GM18499 (cell line): ENCODE measurements at regions not wholly inside any gene's neighbourhood (a gene's known extent, or its start where the extent isn't known, plus 50 kb on each side); places are given as distances from the start of the nearest gene placed in this dataset.

Experiments used
- ATAC-seq: cut with Tn5 transposase; IDR thresholded peaks from one replicate; pipeline ENCODE4 v1.9.1; 2021; ENCODE audit warnings: moderate number of reproducible peaks; ENCODE audit not compliant: insufficient read depth, unreplicated experiment

DNA sequence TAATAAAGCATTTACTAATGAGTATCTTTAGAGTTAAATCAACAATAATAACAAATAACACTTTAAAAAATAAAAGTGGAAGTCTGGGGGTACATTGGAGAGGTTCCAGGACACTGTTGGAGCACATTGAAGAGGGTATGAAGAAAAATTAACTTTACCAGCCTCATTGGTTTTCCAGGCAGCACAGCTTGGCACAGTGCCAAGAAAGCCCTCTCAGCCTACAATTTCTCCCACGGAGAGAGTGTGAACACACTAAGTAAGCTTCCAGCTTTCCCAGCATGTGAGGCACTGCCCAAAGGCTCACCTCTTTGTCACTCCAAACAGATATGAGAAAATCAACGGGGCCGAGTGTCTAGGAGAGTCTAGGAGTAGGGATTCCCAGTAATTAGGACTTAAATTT, 1912.8 kb upstream of the NUDT12 start:
- ATAC-seq, result no peak

DNA sequence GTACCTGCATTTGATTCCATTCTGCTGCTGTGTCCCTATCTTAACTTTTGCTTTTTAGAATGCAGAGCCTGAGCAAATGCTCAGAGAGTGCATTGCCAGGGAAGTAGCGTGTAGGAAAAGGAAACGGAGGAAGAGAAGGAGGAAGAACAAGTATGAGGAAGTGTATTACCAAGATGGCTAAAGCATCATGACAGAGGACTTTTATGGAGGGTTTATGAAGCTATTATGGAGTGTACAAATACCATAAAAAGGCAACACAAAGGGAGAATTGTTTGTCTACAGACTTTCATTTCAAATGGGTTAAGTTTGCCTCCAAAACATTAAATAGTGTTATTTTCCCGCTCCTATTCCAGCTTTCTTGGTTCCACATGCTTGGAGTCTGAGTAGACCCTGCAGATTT, 1899.8 kb upstream of the NUDT12 start:
- no peak for ATAC-seq

DNA sequence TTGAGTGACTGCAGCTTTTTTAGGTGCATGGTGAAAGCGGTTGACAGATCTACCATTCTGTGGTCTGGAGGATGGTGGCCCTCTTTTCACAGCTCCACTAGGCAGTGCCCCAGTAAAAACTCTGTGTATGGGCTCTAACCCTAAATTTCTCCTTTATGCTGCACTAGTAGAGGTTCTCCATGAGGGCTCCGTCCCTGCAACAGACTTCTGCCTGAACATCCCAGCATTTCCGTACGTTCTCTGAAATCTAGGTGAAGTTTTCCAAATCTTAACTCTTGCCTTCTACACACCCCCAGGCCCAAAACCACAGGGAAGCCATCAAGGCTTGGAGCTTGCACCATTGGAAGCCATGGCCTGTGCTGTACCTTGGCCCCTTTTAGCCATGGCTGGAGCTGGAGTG, 1898.1 kb upstream of the NUDT12 start:
- no peak for ATAC-seq

DNA sequence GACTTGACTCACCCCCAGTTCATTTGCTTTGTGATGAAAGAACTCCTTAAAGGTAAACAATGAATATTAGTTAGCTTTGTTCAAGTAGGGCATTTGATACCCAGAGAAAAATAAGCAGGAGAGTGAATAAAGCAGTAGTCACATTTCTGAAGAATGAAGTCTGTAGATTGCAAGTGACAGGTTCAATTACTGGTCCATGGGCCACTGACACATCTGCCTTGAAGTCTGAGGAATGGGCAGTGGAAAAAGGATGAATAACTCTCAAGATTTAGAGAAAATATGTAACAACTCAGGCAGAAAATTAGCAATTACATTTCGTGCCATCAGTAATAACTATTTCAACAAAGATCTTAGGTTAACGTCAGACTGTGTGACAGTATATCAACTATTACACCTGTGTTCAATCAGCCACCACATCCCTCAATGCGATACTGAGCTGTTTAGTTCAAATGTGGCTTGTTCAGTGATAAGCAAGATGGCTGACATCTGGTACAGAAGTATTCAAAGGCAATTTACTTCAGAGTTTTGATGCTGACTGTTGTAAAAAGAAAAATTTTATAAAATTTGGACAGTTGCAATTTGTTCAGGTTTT, 1890.7 kb upstream of the NUDT12 start:
- no peak for ATAC-seq

DNA sequence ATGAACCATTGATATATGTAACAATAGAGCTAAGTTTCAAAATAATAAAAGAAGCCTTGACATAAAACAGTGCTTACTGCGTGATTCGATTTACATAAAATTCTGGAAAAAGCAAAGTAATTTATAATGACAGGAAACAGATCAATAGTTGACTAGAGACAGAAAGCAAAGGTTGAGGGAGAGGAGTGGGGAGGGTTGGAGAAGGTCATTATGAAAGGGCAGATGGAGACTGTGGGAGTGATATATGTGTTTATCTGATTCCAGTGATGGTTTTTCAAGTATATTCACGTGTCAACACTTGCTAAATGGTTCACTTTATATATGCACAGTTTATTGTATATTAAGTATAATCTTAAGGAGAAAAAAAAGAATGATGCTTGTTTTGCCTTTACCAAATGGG, 1885.7 kb upstream of the NUDT12 start:
- no peak for ATAC-seq

DNA sequence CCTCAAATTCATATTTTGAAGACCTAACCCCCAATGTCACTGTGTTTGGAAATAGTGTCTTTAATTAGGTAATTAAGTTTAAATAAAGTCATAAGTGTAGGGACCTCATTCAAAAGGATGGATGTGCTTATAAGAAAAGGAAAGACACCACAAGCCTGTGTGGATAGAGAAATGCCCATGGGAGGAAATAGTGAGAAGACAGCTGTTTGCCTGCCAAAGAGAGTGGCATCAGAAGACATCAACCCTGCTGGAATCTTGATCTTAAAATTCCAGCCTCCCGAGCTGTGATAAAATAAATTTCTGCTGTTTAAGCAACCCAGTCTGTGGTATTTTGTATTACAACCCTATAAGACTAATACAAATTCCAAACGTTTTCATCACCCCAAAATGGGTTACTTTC, 1867.9 kb upstream of the NUDT12 start:
- ATAC-seq, result no peak

DNA sequence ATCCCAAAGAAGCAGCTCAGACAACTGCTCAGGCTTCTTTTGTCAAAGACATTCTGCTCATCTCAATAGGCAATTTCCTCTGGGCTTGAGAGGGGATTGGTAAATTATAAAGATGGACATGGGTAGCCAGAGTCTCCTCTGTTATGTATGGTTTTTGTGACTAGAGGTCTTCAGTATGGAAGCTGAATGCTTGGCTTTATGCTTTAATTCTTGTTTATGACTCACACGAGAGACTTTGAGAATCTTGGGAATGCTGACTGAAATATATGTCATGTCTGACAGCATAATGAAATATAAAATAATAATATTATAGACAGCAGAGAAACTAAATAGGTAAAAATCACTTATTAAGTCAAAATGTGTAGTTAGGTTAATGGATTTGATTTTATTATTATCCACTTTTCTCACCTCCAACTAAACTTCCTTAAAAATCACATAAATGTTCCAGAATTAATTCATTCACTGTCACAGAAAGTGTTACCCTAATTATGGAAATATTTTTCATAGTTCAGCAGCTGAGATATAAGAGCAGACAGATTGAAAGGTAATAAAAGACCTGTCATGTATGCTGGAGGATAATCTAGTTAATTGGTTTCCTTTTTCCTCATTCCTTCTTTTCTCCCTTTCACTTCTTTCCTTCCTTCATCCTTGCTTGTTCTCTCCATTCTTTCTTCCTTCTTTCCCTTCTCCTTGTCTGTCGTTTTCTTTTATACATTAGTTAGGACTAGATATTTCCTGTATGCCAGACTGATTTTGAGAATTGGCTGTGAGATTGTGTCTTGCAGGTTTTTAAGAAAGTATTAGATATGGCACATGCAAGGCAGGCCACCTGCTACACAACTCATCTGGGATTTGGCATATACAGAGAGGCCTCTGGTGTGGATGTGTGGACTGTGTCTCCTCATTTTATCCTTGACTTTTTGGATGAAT, 1866.1 kb upstream of the NUDT12 start:
- no peak for ATAC-seq

DNA sequence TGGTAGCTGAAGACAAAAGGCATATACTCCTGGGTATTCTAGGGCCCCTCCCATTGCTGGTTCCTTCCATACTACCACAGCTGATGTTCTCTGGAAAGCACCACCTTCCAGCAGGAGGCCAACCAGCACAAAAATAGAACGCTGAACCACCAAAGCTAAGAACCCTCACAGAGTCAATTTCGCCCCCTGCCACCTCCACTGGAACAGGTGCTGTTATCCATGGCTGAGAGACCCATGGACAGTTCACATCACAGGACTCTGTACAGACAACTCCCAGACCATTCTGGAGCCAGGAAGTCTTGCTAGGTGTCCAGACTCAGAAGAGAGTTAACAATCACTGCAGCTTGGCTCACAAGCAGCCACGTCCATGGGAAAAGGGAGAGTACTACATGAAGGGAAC, 1851.5 kb upstream of the NUDT12 start:
- no peak for ATAC-seq

DNA sequence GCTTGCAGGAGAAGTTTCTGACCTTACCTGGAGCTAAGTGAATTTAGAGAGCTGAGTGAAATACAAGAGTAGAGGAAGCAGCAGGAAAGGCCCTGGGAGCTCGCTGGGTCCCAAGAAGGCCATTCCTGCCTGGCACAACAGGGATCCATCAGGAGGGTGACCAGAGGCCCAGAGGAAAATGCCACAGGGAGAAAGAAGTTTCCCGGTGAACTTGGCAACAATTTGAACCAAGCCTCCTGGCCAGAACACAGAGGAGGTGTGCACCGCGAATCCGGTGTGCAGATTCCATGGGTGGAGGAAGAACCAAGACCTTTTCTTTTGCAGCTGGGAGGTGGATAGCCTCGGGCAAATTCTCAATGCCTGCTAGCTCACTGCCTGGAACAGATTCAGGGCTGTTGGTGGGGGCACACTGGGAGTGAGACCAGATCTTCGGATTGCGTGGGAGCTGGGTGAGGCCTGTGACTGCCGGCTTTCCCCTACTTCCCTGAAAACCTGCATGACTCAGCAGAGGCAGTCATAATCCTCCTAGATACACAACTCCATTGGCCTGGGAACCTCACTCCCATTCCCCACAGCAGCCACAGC, 1850.9 kb upstream of the NUDT12 start:
- no peak for ATAC-seq

DNA sequence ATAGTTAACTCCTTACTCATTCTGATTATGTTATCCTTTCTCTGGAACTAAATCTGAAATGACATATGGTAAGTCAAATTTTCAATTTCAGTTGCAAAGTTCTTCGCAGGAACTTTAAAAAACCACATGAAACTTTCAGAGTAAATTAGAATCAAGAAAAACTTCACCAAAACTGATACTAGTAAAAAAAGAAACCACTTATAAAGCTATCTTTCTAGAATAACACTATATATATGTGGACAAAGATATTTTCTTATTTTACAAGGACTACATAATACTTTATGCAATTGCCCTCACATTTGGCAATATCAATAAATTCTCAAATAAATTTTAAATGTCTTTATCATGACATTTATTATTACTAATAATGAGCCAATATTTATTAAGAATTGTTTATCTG, 1847.1 kb upstream of the NUDT12 start:
- ATAC-seq, result no peak

DNA sequence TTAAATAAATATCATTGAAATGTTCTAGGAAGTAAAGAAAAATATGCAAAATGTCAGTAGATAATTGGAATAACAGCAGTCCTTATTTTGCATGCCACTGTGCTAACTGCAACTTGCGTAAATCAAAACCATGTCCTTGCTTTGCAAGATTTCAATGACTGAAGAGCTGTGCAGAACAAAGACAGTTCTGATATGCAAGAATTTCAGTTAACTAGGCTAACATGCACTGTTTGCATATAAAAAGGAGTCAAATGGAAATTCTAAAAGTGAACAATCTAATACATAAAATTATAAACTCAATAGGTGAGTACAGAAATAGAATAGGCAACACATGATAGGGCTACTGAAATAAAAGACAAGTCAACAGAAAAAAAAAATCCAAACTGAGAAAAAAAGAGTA, 1844.6 kb upstream of the NUDT12 start:
- ATAC-seq, result no peak

DNA sequence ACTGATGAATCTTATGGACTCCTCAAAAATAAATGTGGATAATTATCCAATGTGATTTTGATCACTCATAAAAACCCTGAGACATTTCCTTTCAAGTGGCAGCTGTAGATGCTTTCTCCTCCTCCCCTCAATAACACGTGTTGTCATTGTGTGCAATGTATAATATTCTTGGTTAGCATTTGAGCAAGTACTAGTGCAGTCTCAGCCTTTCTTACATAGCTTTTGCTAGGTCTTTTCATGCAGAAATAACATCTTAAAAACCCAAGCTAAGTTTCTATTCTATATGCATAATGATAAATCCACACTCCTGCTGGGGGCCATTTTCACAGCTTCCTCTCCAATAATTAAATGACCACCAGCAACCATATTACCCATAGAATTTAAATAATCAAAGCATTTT, 1835.2 kb upstream of the NUDT12 start:
- ATAC-seq, result no peak

DNA sequence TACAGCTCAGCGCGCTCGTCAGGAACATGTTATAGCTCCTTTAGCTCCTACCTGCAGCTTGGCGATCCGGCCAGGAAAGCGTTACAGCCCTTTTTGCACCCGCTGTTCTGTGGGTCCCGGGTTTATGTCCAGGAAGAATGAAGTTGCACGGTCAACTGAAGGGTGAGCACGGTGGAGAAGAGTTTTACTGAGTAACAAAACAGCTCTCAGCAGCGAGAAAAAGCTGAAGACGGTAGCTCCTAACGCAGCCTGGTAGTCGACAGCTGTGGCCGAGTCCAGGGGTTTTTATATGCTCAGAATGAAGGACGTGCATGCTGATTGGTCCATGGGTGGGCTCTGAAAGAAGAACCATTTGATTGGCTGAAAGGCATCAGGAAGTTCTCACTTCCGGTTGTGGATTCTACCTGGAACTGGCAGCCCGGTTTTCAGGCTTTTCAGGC, 1830.1 kb upstream of the NUDT12 start:
- ATAC-seq, result no peak

DNA sequence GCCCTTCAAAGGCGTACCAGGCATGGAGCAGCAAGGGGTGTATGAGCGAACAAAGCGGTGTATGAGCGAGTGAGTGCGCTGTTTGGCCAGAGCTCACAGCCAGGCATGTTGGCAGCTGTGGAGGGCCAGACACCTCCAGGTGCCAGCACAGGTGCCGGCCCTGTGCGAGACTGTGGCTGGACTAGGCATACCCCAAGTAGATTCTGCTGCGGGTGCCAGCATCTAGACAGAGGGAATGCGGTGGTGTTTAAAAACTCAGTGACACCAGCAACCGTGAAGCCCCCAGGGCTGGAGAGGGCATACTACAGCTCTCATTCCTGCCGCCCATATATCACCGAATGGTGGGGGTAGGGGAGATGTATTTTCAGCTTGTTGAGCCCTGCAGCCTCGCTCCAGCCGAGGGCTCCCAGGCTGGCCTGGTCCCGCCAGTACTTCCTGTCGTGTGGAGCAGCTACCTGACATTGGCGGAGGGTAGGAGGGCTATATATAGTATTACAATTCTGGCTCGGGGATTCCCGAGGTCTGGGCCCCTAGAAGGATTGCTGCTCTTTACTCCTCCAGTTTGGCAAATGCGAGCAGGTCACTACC, 1829.6 kb upstream of the NUDT12 start:
- no peak for ATAC-seq

DNA sequence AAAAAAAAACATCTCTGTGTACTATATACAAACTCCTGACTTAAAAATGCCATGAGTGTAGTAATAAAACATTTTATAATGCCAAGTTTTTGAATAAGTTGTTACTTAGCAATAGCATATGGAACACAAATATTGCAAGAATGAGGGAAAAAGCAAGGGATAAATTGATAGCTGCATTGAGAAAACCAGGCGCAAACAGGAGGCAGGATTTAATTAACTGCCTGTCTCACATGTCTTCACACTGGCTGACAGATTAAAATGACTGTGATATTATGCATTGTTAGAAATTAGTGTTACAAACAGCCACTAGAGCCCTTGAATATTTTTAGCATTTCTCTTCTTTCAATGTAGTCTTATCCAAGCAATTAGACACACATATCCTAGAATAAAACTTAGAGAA, 1817.5 kb upstream of the NUDT12 start:
- no peak for ATAC-seq

DNA sequence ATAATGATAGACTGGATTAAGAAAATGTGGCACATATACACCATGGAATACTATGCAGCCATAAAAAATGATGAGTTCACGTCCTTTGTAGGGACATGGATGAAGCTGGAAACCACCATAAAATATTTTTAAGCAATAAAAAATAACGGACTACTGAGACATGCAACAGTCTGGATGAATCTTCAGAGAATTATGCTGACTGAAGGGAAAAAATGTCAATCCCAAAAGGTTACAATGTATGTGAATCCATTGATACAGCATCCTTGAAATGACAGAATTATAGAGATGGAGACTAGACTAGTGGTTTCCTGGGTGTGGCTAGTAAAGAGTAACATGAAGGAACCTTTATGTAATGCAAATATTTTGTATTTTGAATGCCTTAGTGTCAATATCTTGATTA, 1808.6 kb upstream of the NUDT12 start:
- no peak for ATAC-seq

DNA sequence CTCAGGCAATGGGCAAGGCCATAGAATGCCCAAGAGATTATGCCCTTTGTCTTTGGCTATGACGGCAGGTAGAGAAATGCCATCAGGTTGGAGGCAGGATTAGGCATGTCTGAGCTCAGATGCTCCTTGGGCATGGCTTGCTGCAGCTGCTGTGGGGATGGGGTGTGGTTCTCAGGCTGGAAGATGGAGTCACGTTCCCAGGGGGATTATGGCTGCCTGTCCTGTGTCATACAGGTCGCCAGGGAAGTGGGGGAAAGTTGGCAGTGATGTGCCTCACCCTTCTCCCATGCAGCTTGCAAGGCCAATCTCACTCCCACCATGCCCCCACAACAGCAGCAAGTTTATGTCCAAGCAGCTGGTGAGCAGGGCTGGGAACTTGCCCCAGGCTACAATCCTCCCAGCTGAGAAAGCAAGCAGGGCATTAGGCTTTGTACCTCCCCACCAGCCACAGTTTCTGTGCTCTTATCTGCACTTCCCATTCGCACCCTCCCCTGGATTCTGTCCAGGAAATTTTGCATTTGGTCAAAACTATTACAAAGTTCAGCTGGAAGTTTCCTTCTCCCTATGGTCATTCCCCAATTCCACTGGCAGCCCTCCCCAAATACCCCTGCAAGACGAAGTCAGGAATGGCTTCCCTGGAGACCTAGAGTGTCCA, 1788.0 kb upstream of the NUDT12 start:
- ATAC-seq, result no peak

DNA sequence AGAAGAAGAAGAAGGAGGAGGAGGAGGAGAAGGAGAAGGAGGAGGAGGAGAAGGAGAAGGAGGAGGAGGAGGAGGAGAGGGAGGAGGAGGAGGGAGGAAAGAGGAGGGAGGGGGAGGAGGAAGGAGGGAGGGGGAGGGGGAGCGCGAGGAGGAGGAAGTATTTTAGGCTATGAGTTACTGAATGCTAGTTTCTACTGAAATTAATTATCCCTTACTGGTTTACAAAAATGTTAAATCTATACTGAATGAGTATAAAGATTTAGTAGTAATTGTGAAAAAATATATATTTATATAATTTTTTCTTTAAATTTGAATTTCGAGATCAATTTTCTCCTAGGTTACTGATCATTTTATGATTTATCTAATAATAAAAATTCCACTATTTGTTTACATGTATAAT, 1769.0 kb upstream of the NUDT12 start:
- no peak for ATAC-seq

DNA sequence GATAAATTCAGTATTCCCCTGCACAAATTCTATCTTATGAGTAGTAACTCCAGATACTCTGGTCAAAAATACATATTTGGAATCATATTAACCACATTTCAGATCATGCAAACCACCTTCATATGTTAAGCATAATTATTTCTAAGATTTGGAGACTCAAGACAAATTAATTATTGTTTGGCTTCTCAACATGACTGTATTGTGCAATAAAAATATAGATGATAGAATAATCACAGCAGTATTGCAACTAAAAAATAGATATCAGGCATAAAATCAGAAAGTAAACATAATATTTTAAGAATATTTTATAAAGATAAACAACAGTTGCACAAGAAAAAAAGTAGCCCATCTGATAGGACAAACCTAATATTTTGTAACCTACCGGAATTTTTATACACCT, 1767.6 kb upstream of the NUDT12 start:
- no peak for ATAC-seq

DNA sequence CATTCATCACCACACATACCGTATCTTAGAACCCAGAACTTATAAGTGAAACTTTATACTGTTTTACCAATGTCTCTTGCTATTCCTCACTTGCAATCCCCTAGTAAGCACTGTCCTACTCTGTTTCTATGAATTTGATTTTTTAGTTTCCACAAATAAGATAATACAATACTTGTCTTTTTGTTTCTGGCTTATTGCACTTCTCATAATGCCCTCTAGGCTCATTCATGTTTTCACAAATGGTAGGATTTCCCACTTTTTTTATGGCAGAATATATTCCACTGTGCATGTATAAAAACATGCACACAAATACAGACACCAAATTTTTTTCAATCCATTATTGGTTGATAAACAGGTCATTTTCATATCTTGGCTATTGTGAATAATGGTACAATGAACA, 1742.3 kb upstream of the NUDT12 start:
- ATAC-seq, result no peak

DNA sequence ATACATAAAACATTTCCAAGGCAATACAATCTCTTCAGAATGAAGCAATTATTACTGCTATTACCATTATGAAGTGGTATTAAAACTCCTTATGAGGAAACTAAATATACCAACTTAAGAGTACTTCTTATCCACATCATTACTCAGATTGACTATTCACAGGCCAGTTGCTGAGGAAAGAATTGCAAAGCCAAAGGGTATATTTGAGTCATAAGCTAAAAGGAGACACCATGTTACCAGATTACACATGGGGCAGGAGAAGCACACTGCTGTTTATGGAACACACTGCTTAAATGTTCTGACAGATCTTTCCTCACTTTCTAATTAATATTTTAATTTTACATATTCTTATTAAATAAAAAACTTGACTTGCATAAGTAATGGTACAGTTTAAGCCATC, 1726.4 kb upstream of the NUDT12 start:
- ATAC-seq, result no peak
